ENCODE measurements at regions not wholly inside any gene's neighbourhood (a gene's known extent, or its start where the extent isn't known, plus 50 kb on each side); places are given as distances from the start of the nearest gene placed in this dataset.

- TF ChIP-seq POLR2A (IDR thresholded peaks at IDR 0.05; ENCODE audit: low read depth, low read length) (no peak), CTCF (conservative IDR thresholded peaks at IDR 0.05; ENCODE audit: low read depth, low read length) (no peak), USF2 (IDR thresholded peaks at IDR 0.05; ENCODE audit: low read depth, low read length) (no peak), CHD1 (IDR thresholded peaks at IDR 0.05; ENCODE audit: low read depth, low read length) (no peak), SMC3 (IDR thresholded peaks at IDR 0.05; ENCODE audit: low read depth, low read length) (no peak), RAD21 (IDR thresholded peaks at IDR 0.05; ENCODE audit: low read length) (no peak), CEBPB (IDR thresholded peaks at IDR 0.05; ENCODE audit: low read depth, low read length) (no peak), MAFK (IDR thresholded peaks at IDR 0.05; ENCODE audit: low read depth, low read length) (no peak), MXI1 (IDR thresholded peaks at IDR 0.05; ENCODE audit: borderline replicate concordance, low read depth, low read length) (no peak), BHLHE40 (IDR thresholded peaks at IDR 0.05; ENCODE audit: low read depth, low read length) (no peak)
Measured at GRCh38 chr10:8576281-8576680, 521.8 kb downstream of the GATA3 start.

Data from IMR-90 (cell line).